Smooth muscle cell (in vitro differentiated cells): ENCODE measurements at regions not wholly inside any gene's neighbourhood (a gene's known extent, or its start where the extent isn't known, plus 50 kb on each side); places are given as distances from the start of the nearest gene placed in this dataset.

Experiments used
- DNase-seq: peaks from one replicate; lab custom pipeline; 2025; ENCODE audit not compliant: unreplicated experiment; lab: John Stamatoyannopoulos, UW
- H2AFZ ChIP-seq: fragments of 200-600 bp; sonication (generic); 2 replicates; pipeline ENCODE4 v1.6.0; 2016; ENCODE audit warnings: antibody characterized with exemption, low read depth, mild to moderate bottlenecking
- H3F3A ChIP-seq: fragments of 200-600 bp; sonication (generic); 2 replicates; pipeline ENCODE4 v1.6.0; 2017; ENCODE audit warnings: antibody characterized with exemption, low read depth
- H3K27ac ChIP-seq: fragments of 200-600 bp; sonication (generic); 2 replicates; pipeline ENCODE4 v1.5.1; 2016; ENCODE audit warnings: low read depth, mild to moderate bottlenecking
- H3K27me3 ChIP-seq: fragments of 200-600 bp; sonication (generic); 2 replicates; pipeline ENCODE4 v1.6.1; 2016; ENCODE audit warnings: low read depth, mild to moderate bottlenecking
- H3K36me3 ChIP-seq: fragments of 200-600 bp; sonication (generic); 2 replicates; pipeline ENCODE4 v1.5.1; 2016; ENCODE audit warnings: low read depth
- H3K4me1 ChIP-seq: fragments of 200-600 bp; sonication (generic); 2 replicates; pipeline ENCODE4 v1.5.1; 2016; ENCODE audit warnings: low read depth
- H3K4me2 ChIP-seq: fragments of 200-600 bp; sonication (generic); 2 replicates; pipeline ENCODE4 v1.6.0; 2016; ENCODE audit warnings: mild to moderate bottlenecking
- H3K4me3 ChIP-seq: fragments of 200-600 bp; sonication (generic); 2 replicates; pipeline ENCODE4 v1.5.1; 2016; ENCODE audit warnings: mild to moderate bottlenecking
- H3K79me2 ChIP-seq: fragments of 200-600 bp; sonication (generic); 2 replicates; pipeline ENCODE4 v1.6.0; 2016; ENCODE audit warnings: low read depth, mild to moderate bottlenecking
- H3K9ac ChIP-seq: fragments of 200-600 bp; sonication (generic); 2 replicates; pipeline ENCODE4 v1.6.0; 2016; ENCODE audit warnings: low read depth
- H3K9me3 ChIP-seq: fragments of 200-600 bp; sonication (generic); replicated peaks from 2 replicates; pipeline ENCODE4 v1.5.1; 2016; ENCODE audit warnings: low read depth
- H4K20me1 ChIP-seq: fragments of 200-600 bp; sonication (generic); 2 replicates; pipeline ENCODE4 v1.6.0; 2016; ENCODE audit warnings: low read depth
- CTCF ChIP-seq: fragments of 200-600 bp; sonication (generic); IDR thresholded peaks from 2 replicates; pipeline ENCODE4 v1.5.1; 2017; ENCODE audit warnings: borderline replicate concordance, mild to moderate bottlenecking, antibody characterized with exemption; ENCODE audit not compliant: insufficient read depth, poor library complexity, severe bottlenecking
- WGBS: methylation state at CpG from one replicate; pipeline ENCODE4 v1.1.7; 2016; ENCODE audit warnings: low lambda C conversion rate; 5-methylcytosine and 5-hydroxymethylcytosine counted together

- no peak overlapping the region for H3K4me2 ChIP-seq
These were observed 68.4 kb upstream of the NR3C1 start for GRCh38 chr5:143471666-143472464.

GRCh38 chr5:143471041-143471509 lies 67.6 kb upstream of the NR3C1 start:
- no peaks in the 10 kb centered on the region for H3K9me3 ChIP-seq
- WGBS, result 97% methylated on average over 1 of the region's 1 CpG
- H3K27me3 ChIP-seq, result no peaks in the 10 kb centered on the region
- H3K4me1 ChIP-seq, result no peaks in the 10 kb centered on the region
- H3K36me3 ChIP-seq, result no peaks in the 10 kb centered on the region
- no peaks in the 10 kb centered on the region for H4K20me1 ChIP-seq
- no peaks in the 10 kb centered on the region for H3K79me2 ChIP-seq
- H3K9ac ChIP-seq, result no peak overlapping the region
- no peak overlapping the region for H3K27ac ChIP-seq
- no peak overlapping the region for H2AFZ ChIP-seq
- TF ChIP-seq CTCF, result no peak
- H3K4me3 ChIP-seq, result no peak overlapping the region
- DNase-seq, result no peak
- no peaks in the 10 kb centered on the region for H3F3A ChIP-seq
- no peak overlapping the region for H3K4me2 ChIP-seq

More at GRCh38 chr5:143471666-143472464, 68.4 kb upstream of the NR3C1 start:
- Histone ChIP-seq H3K9me3 (no peaks in the 10 kb centered on the region), H2AFZ (no peak overlapping the region), H4K20me1 (no peaks in the 10 kb centered on the region), H3K27me3 (no peaks in the 10 kb centered on the region), H3K27ac (no peak overlapping the region), H3K4me1 (no peaks in the 10 kb centered on the region), H3K36me3 (no peaks in the 10 kb centered on the region), H3K9ac (no peak overlapping the region), H3K79me2 (no peaks in the 10 kb centered on the region), H3K4me3 (no peak overlapping the region), H3F3A (no peaks in the 10 kb centered on the region)
- TF ChIP-seq CTCF, result no peak
- 72% methylated on average over 7 of the region's 7 CpGs for WGBS
- no peak for DNase-seq

GRCh38 chr5:143470120-143470519 lies 66.6 kb upstream of the NR3C1 start:
- H3K9me3 ChIP-seq, result no peaks in the 10 kb centered on the region
- no peak overlapping the region for H3K4me3 ChIP-seq
- DNase-seq, result no peak
- H2AFZ ChIP-seq, result no peak overlapping the region
- no peak overlapping the region for H3K27ac ChIP-seq
- H3K79me2 ChIP-seq, result no peaks in the 10 kb centered on the region
- TF ChIP-seq CTCF, result no peak
- H3K27me3 ChIP-seq, result no peaks in the 10 kb centered on the region
- H3K4me2 ChIP-seq, result no peak overlapping the region
- H3K9ac ChIP-seq, result no peak overlapping the region
- no peaks in the 10 kb centered on the region for H3K4me1 ChIP-seq
- no peaks in the 10 kb centered on the region for H3K36me3 ChIP-seq
- 77% methylated on average over 1 of the region's 1 CpG for WGBS
- no peaks in the 10 kb centered on the region for H3F3A ChIP-seq
- H4K20me1 ChIP-seq, result no peaks in the 10 kb centered on the region

GRCh38 chr5:143469125-143469524 lies 65.6 kb upstream of the NR3C1 start:
- H3K9ac ChIP-seq, result no peak overlapping the region
- no peaks in the 10 kb centered on the region for H3K27me3 ChIP-seq
- H4K20me1 ChIP-seq, result no peaks in the 10 kb centered on the region
- H3K9me3 ChIP-seq, result no peaks in the 10 kb centered on the region
- no peaks in the 10 kb centered on the region for H3K79me2 ChIP-seq
- DNase-seq, result no peak
- H3F3A ChIP-seq, result no peaks in the 10 kb centered on the region
- WGBS, result 94% methylated on average over 2 of the region's 2 CpGs
- H3K4me2 ChIP-seq, result no peak overlapping the region
- no peak overlapping the region for H3K4me3 ChIP-seq
- H3K4me1 ChIP-seq, result no peaks in the 10 kb centered on the region
- no peak overlapping the region for H3K27ac ChIP-seq
- H3K36me3 ChIP-seq, result no peaks in the 10 kb centered on the region
- no peak overlapping the region for H2AFZ ChIP-seq
- TF ChIP-seq CTCF, result no peak
